ENCODE measurements at regions not wholly inside any gene's neighbourhood (a gene's known extent, or its start where the extent isn't known, plus 50 kb on each side); places are given as distances from the start of the nearest gene placed in this dataset.
"Not testable (repeated sequence)": the region's sequence is repeated elsewhere in the genome, so short reads cannot be mapped to it uniquely, and the experiment has no call there.

DNA sequence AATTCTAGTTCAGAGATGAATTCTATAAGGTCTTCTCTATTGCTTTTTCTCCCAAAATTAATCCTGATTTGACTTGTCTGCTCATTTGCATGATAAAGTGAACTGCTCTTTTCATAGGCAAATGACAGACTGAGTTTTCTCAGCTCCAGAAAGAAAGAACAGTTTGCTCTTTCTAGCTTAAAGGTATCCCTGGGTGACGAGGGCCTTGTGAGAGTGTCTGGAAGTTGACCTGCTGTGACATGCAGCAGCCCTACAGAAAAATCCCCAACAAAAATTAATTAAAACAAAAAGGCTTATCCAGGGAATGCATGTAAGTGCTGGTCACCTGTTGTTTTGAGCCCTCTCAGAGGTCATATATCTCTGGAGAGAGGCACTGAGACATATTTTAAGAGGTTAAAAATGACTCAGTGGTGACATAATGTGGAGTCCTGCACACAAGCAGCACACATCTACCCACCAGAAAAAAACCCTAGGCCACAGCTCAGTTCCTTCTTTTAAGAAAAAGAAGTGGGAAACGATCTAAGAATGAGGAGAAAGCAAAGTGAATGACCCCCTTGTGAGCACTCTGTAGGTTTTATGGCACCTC lies 602.8 kb downstream of the TGIF2LX start:
- TF ChIP-seq POLR2A (IDR thresholded peaks at IDR 0.05; ENCODE audit: low read depth, low read length); POLR2AphosphoS5 (IDR thresholded peaks at IDR 0.05; ENCODE audit: low read depth, low read length); TAF1 (IDR thresholded peaks at IDR 0.05; ENCODE audit: low read depth, low read length); SPI1 (IDR thresholded peaks at IDR 0.05; ENCODE audit: low read depth, low read length); PAX5 (IDR thresholded peaks at IDR 0.05; ENCODE audit: insufficient read depth, low read length, severe bottlenecking): not testable (repeated sequence)

Data from GM12891 (cell line).